HEK293 (cell line): ENCODE measurements at regions not wholly inside any gene's neighbourhood (a gene's known extent, or its start where the extent isn't known, plus 50 kb on each side); places are given as distances from the start of the nearest gene placed in this dataset.
"Not testable (repeated sequence)": the region's sequence is repeated elsewhere in the genome, so short reads cannot be mapped to it uniquely, and the experiment has no call there.

Experiments used
- CTCF ChIA-PET: fragments of 350-600 bp; formaldehyde crosslinking; extraction: SDS; loops from one replicate; lab custom pipeline; 2021; ENCODE audit warnings: antibody characterized with exemption; lab: Yijun Ruan, JAX
- POLR2A ChIA-PET: fragments of 300-600 bp; formaldehyde crosslinking; extraction: SDS; loops from one replicate; lab custom pipeline; 2020; ENCODE audit warnings: antibody characterized with exemption, inconsistent platforms; lab: Yijun Ruan, JAX
- H3K27ac ChIP-seq: fragments of 200-500 bp; sonication (Bioruptor generic); 2 replicates; pipeline ENCODE4 v1.5.1; 2014; ENCODE audit warnings: low read depth, low read length, control low read depth, inconsistent platforms; ENCODE audit errors: extremely low read depth
- H3K36me3 ChIP-seq, 2 experiments: fragments of 200-500 bp in 1 of 2; sonication (Bioruptor generic) in 1 of 2; 1 replicate in 1 of 2; 2 replicates in 1 of 2; pipeline ENCODE4 v1.5.1; 2014 to 2017; ENCODE audit warnings: inconsistent platforms in 2 of 2, low read length in 2 of 2; ENCODE audit not compliant: control insufficient read depth in 2 of 2, insufficient read depth in 1 of 2
- H3K4me1 ChIP-seq: fragments of 200-500 bp; sonication (Bioruptor generic); 2 replicates; pipeline ENCODE4 v1.5.1; 2014; ENCODE audit warnings: mild to moderate bottlenecking, low read length, inconsistent platforms; ENCODE audit not compliant: control insufficient read depth, insufficient read depth
- H3K4me3 ChIP-seq: 2 replicates; pipeline ENCODE4 v1.5.1; 2011; ENCODE audit warnings: low read depth, mild to moderate bottlenecking, control low read depth, low read length, moderate library complexity
- H3K9me3 ChIP-seq: fragments of 200-500 bp; sonication (Bioruptor generic); 2 replicates; pipeline ENCODE4 v1.5.1; 2014; ENCODE audit warnings: low read depth, low read length, inconsistent platforms; ENCODE audit not compliant: control insufficient read depth, insufficient read depth
- FEZF1 ChIP-seq: fragments of 450-650 bp; formaldehyde crosslinking; IDR thresholded peaks from 2 replicates; pipeline ENCODE4 v1.5.1; 2016; ENCODE audit warnings: missing biosample characterization, missing genetic modification characterization
- OSR2 ChIP-seq: fragments of 450-650 bp; formaldehyde crosslinking; IDR thresholded peaks from 2 replicates; pipeline ENCODE4 v1.5.1; 2016; ENCODE audit warnings: missing biosample characterization, missing genetic modification characterization
- ZBTB17 ChIP-seq: fragments of 450-650 bp; formaldehyde crosslinking; IDR thresholded peaks from 2 replicates; pipeline ENCODE4 v1.5.1; 2016; ENCODE audit warnings: missing biosample characterization, missing genetic modification characterization
- ZFHX2 ChIP-seq: fragments of 450-650 bp; formaldehyde crosslinking; conservative IDR thresholded peaks from 2 replicates; pipeline ENCODE4 v1.5.1; 2016; ENCODE audit warnings: missing biosample characterization, missing genetic modification characterization
- ZNF148 ChIP-seq: fragments of 450-650 bp; formaldehyde crosslinking; IDR thresholded peaks from 2 replicates; pipeline ENCODE4 v1.5.0; 2017; ENCODE audit warnings: missing biosample characterization, missing genetic modification characterization, borderline replicate concordance
- ZNF274 ChIP-seq, 2 experiments: fragments of 200-500 bp in 1 of 2; fragments of 450-650 bp in 1 of 2; sonication (Bioruptor generic) in 1 of 2; formaldehyde crosslinking in 1 of 2; IDR thresholded peaks; 2 replicates each; pipeline versions ENCODE4 v1.5.1 to v1.6.1; 2014 to 2016; ENCODE audit warnings: borderline replicate concordance in 1 of 2, inconsistent platforms in 1 of 2, low read length in 1 of 2, missing biosample characterization in 1 of 2, missing genetic modification characterization in 1 of 2
- ZNF280C ChIP-seq: fragments of 450-650 bp; formaldehyde crosslinking; IDR thresholded peaks from 2 replicates; pipeline ENCODE4 v1.5.1; 2016; ENCODE audit warnings: missing biosample characterization, missing genetic modification characterization
- ZNF37A ChIP-seq: fragments of 450-650 bp; IDR thresholded peaks from 2 replicates; pipeline ENCODE4 v1.5.1; 2018; ENCODE audit warnings: missing biosample characterization, missing genetic modification characterization
- ZNF398 ChIP-seq: fragments of 450-650 bp; formaldehyde crosslinking; IDR thresholded peaks from 2 replicates; pipeline ENCODE4 v1.5.1; 2017; ENCODE audit warnings: missing biosample characterization, missing genetic modification characterization
- ZNF510 ChIP-seq: fragments of 450-650 bp; formaldehyde crosslinking; IDR thresholded peaks from 2 replicates; pipeline ENCODE4 v1.5.1; 2018; ENCODE audit warnings: mild to moderate bottlenecking, missing genetic modification characterization, missing biosample characterization; ENCODE audit not compliant: insufficient replicate concordance
- ZNF585B ChIP-seq: fragments of 450-650 bp; formaldehyde crosslinking; IDR thresholded peaks from 2 replicates; pipeline ENCODE4 v1.5.1; 2016; ENCODE audit warnings: missing biosample characterization, missing genetic modification characterization
- ZNF600 ChIP-seq: fragments of 450-650 bp; formaldehyde crosslinking; IDR thresholded peaks from 2 replicates; pipeline ENCODE4 v1.5.1; 2016; ENCODE audit warnings: missing biosample characterization, missing genetic modification characterization
- ZNF658 ChIP-seq: fragments of 450-650 bp; formaldehyde crosslinking; IDR thresholded peaks from 2 replicates; pipeline ENCODE4; 2016; ENCODE audit warnings: missing biosample characterization, missing genetic modification characterization
- ZNF707 ChIP-seq: fragments of 450-650 bp; formaldehyde crosslinking; IDR thresholded peaks from 2 replicates; pipeline ENCODE4 v1.5.1; 2016; ENCODE audit warnings: missing biosample characterization, missing genetic modification characterization
- TF ChIP-seq, protein P1 (sequence below): fragments of 450-650 bp; formaldehyde crosslinking; IDR thresholded peaks from 2 replicates; pipeline ENCODE4 v1.5.1; 2016; ENCODE audit warnings: missing biosample characterization, missing genetic modification characterization

- TF ChIP-seq ZNF148, result no peak
- no peak for TF ChIP-seq ZNF510
- peak; percentile 24; the same call in 1 of the 2 replicates for TF ChIP-seq ZNF398
- TF ChIP-seq, protein P1, sequence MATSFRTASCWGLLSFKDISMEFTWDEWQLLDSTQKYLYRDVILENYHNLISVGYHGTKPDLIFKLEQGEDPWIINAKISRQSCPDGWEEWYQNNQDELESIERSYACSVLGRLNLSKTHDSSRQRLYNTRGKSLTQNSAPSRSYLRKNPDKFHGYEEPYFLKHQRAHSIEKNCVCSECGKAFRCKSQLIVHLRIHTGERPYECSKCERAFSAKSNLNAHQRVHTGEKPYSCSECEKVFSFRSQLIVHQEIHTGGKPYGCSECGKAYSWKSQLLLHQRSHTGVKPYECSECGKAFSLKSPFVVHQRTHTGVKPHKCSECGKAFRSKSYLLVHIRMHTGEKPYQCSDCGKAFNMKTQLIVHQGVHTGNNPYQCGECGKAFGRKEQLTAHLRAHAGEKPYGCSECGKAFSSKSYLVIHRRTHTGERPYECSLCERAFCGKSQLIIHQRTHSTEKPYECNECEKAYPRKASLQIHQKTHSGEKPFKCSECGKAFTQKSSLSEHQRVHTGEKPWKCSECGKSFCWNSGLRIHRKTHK (tag by site-specific recombination), result no peak
- no peak for TF ChIP-seq ZNF37A
- TF ChIP-seq ZNF585B (tag by site-specific recombination), result no peak
- TF ChIP-seq ZNF658 (tag by site-specific recombination), result no peak
- no peak for TF ChIP-seq ZNF274 (IDR thresholded peaks at IDR 0.05; ENCODE audit: low read length)
- no peak for TF ChIP-seq ZNF274 (tag by site-specific recombination; IDR thresholded peaks at IDR 0.05; ENCODE audit: borderline replicate concordance)
- TF ChIP-seq ZBTB17 (tag by site-specific recombination), result no peak
- no peak for TF ChIP-seq FEZF1 (tag by site-specific recombination)
- no peak for TF ChIP-seq ZNF280C
- no peak for TF ChIP-seq ZNF707 (tag by site-specific recombination)
These were observed 126.9 kb downstream of the MRPL14 start (continued) for GRCh38 chr6:44000164-44000842.

GRCh38 chr6:43999628-44000027, 127.6 kb downstream of the MRPL14 start:
- no peak overlapping the region for H3K4me3 ChIP-seq
- peaks cover 2% of the 10 kb centered on the region; the same call in 1 of the 2 replicates for H3K4me1 ChIP-seq
- no peak overlapping the region for H3K27ac ChIP-seq
- POLR2A ChIA-PET, result no interaction called here
- H3K9me3 ChIP-seq, result no peaks in the 10 kb centered on the region
- TF ChIP-seq OSR2 (tag by site-specific recombination), result no peak
- peak; percentile 27; the same call in 1 of the 2 replicates for TF ChIP-seq ZFHX2
- 0 out of 2 replicates have a peak, but pooled peaks have one; percentile 20 for TF ChIP-seq ZNF600 (tag by site-specific recombination)
- TF ChIP-seq, all 188 proteins: peak for 2
- H3K36me3 ChIP-seq, result no peaks in the 10 kb centered on the region
- CTCF ChIA-PET, result interaction anchor here (0.6 to 1.6 kb wide), 5 partner anchors 9 to 314 kb away, joined by 4 to 7 read pairs (median 5); no protein-coding TSS in a partner anchor

GRCh38 chr6:43998592-43999243, 128.5 kb downstream of the MRPL14 start:
- not testable (repeated sequence) for H3K4me3 ChIP-seq, H3K27ac ChIP-seq, H3K4me1 ChIP-seq, H3K9me3 ChIP-seq, H3K36me3 ChIP-seq
- ChIA-PET CTCF (interaction anchor here (0.6 to 1.6 kb wide), 5 partner anchors 8 to 153 kb away, joined by 3 to 7 read pairs (median 3); no protein-coding TSS in a partner anchor), POLR2A (interaction anchor here (0.6 to 1.3 kb wide), 2 partner anchors 229 to 1216 kb away, joined by 3 to 5 read pairs; partner anchors contain the start of gene VEGFA)

DNA sequence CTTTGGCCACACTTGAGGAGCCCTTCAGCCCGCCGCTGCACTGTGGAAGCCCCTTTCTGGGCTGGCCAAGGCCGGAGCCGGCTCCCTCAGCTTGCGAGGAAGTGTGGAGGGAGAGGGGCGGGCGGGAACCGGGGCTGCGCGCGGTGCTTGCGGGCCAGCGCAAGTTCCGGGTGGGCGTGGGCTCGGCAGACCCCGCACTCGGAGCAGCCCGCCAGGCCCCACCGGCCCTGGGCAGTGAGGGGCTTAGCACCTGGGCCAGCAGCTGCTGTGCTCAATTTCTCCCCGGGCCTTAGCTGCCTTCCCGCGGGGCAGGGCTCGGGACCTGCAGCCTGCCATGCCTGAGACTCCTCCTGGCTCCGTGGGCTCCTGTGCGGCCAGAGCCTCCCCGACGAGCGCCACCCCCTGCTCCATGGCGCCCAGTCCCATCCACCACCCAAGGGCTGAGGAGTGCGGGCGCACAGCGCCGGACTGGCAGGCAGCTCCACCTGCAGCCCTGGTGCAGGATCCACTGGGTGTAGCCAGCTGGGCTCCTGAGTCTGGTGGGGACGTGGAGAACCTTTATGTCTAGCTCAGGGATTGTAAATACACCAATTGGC, 129.2 kb downstream of the MRPL14 start:
- H3K4me1 ChIP-seq, H3K4me3 ChIP-seq, H3K9me3 ChIP-seq, H3K27ac ChIP-seq, H3K36me3 ChIP-seq: not testable (repeated sequence)
- POLR2A ChIA-PET, result interaction anchor here (1.3 kb wide), 1 partner anchor 228 kb away, joined by 5 read pairs; the partner anchor contains the start of gene VEGFA
- CTCF ChIA-PET, result interaction anchor here (0.7 to 1.6 kb wide), 3 partner anchors 8 to 152 kb away, joined by 3 to 6 read pairs (median 3); no protein-coding TSS in a partner anchor
